22Rv1 (cell line): ENCODE measurements at regions not wholly inside any gene's neighbourhood (a gene's known extent, or its start where the extent isn't known, plus 50 kb on each side); places are given as distances from the start of the nearest gene placed in this dataset.

Source experiments
- ZFX ChIP-seq: fragments of 450-650 bp; IDR thresholded peaks from 2 replicates; pipeline ENCODE4 v1.6.1; 2017; ENCODE audit warnings: antibody characterized with exemption, borderline replicate concordance
- TF ChIP-seq, protein P1 (sequence below): fragments of 450-650 bp; IDR thresholded peaks from 2 replicates; pipeline ENCODE4 v1.5.1; 2017; ENCODE audit warnings: mild to moderate bottlenecking

DNA sequence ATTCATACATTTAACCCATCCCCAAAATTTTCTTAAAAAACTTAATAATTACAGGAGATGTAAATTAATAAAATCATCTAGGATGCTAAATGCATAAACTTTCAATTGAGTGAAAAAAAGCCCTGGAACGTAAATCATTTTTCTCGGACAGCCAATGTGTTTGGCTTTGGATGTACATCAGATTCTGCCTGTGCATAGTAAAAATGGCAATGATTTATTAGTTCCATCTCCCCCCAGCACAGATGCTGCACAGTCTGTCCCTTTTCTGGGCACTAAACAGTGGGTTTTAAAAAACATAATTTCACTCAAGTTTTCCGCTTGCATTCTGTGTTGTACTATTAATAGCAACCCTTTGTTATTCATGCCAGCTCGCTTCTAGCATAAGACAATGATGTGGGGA, 147.7 kb downstream of the TM9SF2 start:
- TF ChIP-seq, protein P1, sequence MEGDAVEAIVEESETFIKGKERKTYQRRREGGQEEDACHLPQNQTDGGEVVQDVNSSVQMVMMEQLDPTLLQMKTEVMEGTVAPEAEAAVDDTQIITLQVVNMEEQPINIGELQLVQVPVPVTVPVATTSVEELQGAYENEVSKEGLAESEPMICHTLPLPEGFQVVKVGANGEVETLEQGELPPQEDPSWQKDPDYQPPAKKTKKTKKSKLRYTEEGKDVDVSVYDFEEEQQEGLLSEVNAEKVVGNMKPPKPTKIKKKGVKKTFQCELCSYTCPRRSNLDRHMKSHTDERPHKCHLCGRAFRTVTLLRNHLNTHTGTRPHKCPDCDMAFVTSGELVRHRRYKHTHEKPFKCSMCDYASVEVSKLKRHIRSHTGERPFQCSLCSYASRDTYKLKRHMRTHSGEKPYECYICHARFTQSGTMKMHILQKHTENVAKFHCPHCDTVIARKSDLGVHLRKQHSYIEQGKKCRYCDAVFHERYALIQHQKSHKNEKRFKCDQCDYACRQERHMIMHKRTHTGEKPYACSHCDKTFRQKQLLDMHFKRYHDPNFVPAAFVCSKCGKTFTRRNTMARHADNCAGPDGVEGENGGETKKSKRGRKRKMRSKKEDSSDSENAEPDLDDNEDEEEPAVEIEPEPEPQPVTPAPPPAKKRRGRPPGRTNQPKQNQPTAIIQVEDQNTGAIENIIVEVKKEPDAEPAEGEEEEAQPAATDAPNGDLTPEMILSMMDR = no peak
- TF ChIP-seq ZFX = no peak
